GM12878 (cell line): ENCODE measurements at regions not wholly inside any gene's neighbourhood (a gene's known extent, or its start where the extent isn't known, plus 50 kb on each side); places are given as distances from the start of the nearest gene placed in this dataset.
A peak's percentile ranks its signal among the peaks of the same experiment; 100 is the strongest.

Experiments
- ATF2 ChIP-seq: IDR thresholded peaks from 2 replicates; pipeline ENCODE4 v1.6.1; 2012; ENCODE audit warnings: low read length, inconsistent platforms
- E4F1 ChIP-seq: fragments of 450-650 bp; IDR thresholded peaks from 2 replicates; pipeline ENCODE4 v1.6.1; 2018; ENCODE audit warnings: borderline replicate concordance, mild to moderate bottlenecking; ENCODE audit not compliant: partially characterized antibody
- ETV6 ChIP-seq, 2 experiments: fragments of 450-650 bp in 1 of 2; IDR thresholded peaks in 1 of 2; conservative IDR thresholded peaks in 1 of 2; 2 replicates each; pipeline ENCODE4 v1.6.1; 2014; ENCODE audit warnings: antibody characterized with exemption in 1 of 2, borderline replicate concordance in 1 of 2, low read depth in 1 of 2, mild to moderate bottlenecking in 1 of 2, moderate library complexity in 1 of 2
- FOXK2 ChIP-seq: fragments of 450-650 bp; IDR thresholded peaks from 2 replicates; pipeline ENCODE4 v1.6.1; 2017; ENCODE audit warnings: mild to moderate bottlenecking, moderate library complexity
- HDAC2 ChIP-seq: fragments of 200-600 bp; sonication (generic); IDR thresholded peaks from 2 replicates; pipeline ENCODE4 v1.6.1; 2017
- KLF5 ChIP-seq: fragments of 450-650 bp; IDR thresholded peaks from 2 replicates; pipeline ENCODE4 v1.6.1; 2014; ENCODE audit warnings: mild to moderate bottlenecking; ENCODE audit not compliant: partially characterized antibody
- MYB ChIP-seq: fragments of 150-350 bp; IDR thresholded peaks from 2 replicates; pipeline ENCODE4 v1.6.1; 2014; ENCODE audit warnings: mild to moderate bottlenecking, low read depth, low read length, borderline replicate concordance
- USF2 ChIP-seq: IDR thresholded peaks from 2 replicates; pipeline ENCODE4 v1.6.1; 2011; ENCODE audit warnings: low read depth, low read length, improper control_type of control experiment, borderline replicate concordance

- TF ChIP-seq ATF2, result 0 out of 2 replicates have a peak, but pooled peaks have one; percentile 8
- TF ChIP-seq USF2, result no peak
- TF ChIP-seq HDAC2, result no peak
- no peak for TF ChIP-seq MYB
- peak in 1 of 2 experiments; percentile 79; a peak in 2 of 4 replicates for TF ChIP-seq ETV6 (conservative IDR thresholded peaks at IDR 0.05 in 1 of 2, IDR thresholded peaks at IDR 0.05 in 1 of 2; ENCODE audit: borderline replicate concordance in 1 of 2, low read depth in 1 of 2)
- no peak for TF ChIP-seq E4F1
- TF ChIP-seq FOXK2, result no peak
- no peak for TF ChIP-seq KLF5
Observed at GRCh38 chr4:146059151-146059550, 116.4 kb upstream of the LSM6 start (continued).
